ENCODE measurements at regions not wholly inside any gene's neighbourhood (a gene's known extent, or its start where the extent isn't known, plus 50 kb on each side); places are given as distances from the start of the nearest gene placed in this dataset.

- H3K27me3 Mint-ChIP-seq (ENCODE audit: unreplicated experiment) = no peaks in the 10 kb centered on the region
- H3K4me3 Mint-ChIP-seq (ENCODE audit: low read depth, unreplicated experiment) = no peak overlapping the region
- TF ChIP-seq CTCF (IDR thresholded peaks at IDR 0.05; ENCODE audit: unreplicated experiment) = no peak
- no TSS peak for BruUV-seq (replicated peaks)
- CTCF ChIA-PET = no interaction called here
- H3K27ac Mint-ChIP-seq (ENCODE audit: unreplicated experiment) = no peak overlapping the region
- DNase-seq = no peak
- H3K4me1 Mint-ChIP-seq (ENCODE audit: low read depth, unreplicated experiment) = no peaks in the 10 kb centered on the region
- H3K36me3 Mint-ChIP-seq (ENCODE audit: insufficient read depth, unreplicated experiment) = no peaks in the 10 kb centered on the region
- no peaks in the 10 kb centered on the region for H3K9me3 Mint-ChIP-seq (ENCODE audit: low read depth, unreplicated experiment)
- intact Hi-C loops (cut with micrococcal nuclease; ENCODE audit: unreplicated experiment) = no loop called here
These were observed 69.9 kb upstream of the HK2 start for GRCh38 chr2:74763962-74764428.

- DNase-seq = no peak
- no TSS peak for BruUV-seq (replicated peaks)
- Mint-ChIP-seq H3K4me3 (ENCODE audit: low read depth, unreplicated experiment) (no peak overlapping the region), H3K27me3 (ENCODE audit: unreplicated experiment) (no peaks in the 10 kb centered on the region), H3K27ac (ENCODE audit: unreplicated experiment) (no peak overlapping the region), H3K9me3 (ENCODE audit: low read depth, unreplicated experiment) (no peaks in the 10 kb centered on the region), H3K36me3 (ENCODE audit: insufficient read depth, unreplicated experiment) (no peaks in the 10 kb centered on the region), H3K4me1 (ENCODE audit: low read depth, unreplicated experiment) (no peaks in the 10 kb centered on the region)
- intact Hi-C loops (cut with micrococcal nuclease; ENCODE audit: unreplicated experiment) = no loop called here
- no peak for TF ChIP-seq CTCF (IDR thresholded peaks at IDR 0.05; ENCODE audit: unreplicated experiment)
- CTCF ChIA-PET = interaction anchor here (0.5 kb wide), 1 partner anchor 22 kb away, joined by 3 read pairs; no protein-coding TSS in a partner anchor
These were observed 69.3 kb upstream of the HK2 start for GRCh38 chr2:74764429-74765272.

- DNase-seq = no peak
- no peak for TF ChIP-seq CTCF (IDR thresholded peaks at IDR 0.05; ENCODE audit: unreplicated experiment)
- Mint-ChIP-seq H3K9me3 (ENCODE audit: low read depth, unreplicated experiment) (no peaks in the 10 kb centered on the region), H3K27me3 (ENCODE audit: unreplicated experiment) (no peaks in the 10 kb centered on the region), H3K27ac (ENCODE audit: unreplicated experiment) (no peak overlapping the region), H3K4me1 (ENCODE audit: low read depth, unreplicated experiment) (no peaks in the 10 kb centered on the region), H3K36me3 (ENCODE audit: insufficient read depth, unreplicated experiment) (no peaks in the 10 kb centered on the region), H3K4me3 (ENCODE audit: low read depth, unreplicated experiment) (no peak overlapping the region)
- BruUV-seq (replicated peaks) = no TSS peak
- CTCF ChIA-PET = no interaction called here
- intact Hi-C loops (cut with micrococcal nuclease; ENCODE audit: unreplicated experiment) = no loop called here
These were observed 67.1 kb upstream of the HK2 start for GRCh38 chr2:74766780-74767179.

DNA sequence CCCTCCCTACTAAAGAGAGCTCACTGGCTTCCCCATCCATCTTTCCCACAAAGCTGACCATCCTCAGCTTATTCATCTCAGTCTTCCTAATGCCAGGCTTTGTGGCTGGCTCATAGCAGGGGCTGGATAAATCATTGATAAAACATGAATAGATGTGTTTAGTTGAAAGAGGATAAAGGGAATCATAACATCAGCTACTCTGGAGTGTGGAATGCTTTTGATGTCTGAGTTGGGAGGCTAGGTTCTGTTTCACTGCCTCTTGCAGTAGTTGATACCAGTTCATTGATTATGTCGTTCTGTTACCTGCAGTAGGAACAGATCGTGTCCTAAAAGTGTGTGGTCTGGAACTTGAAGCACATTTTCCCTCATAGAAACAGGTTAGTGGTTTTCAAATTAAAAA, 66.3 kb upstream of the HK2 start:
- BruUV-seq (replicated peaks) = no TSS peak
- intact Hi-C loops (cut with micrococcal nuclease; ENCODE audit: unreplicated experiment) = no loop called here
- H3K4me1 Mint-ChIP-seq (ENCODE audit: low read depth, unreplicated experiment) = no peaks in the 10 kb centered on the region
- no peak overlapping the region for H3K4me3 Mint-ChIP-seq (ENCODE audit: low read depth, unreplicated experiment)
- H3K27ac Mint-ChIP-seq (ENCODE audit: unreplicated experiment) = no peak overlapping the region
- CTCF ChIA-PET = no interaction called here
- H3K27me3 Mint-ChIP-seq (ENCODE audit: unreplicated experiment) = no peaks in the 10 kb centered on the region
- no peaks in the 10 kb centered on the region for H3K9me3 Mint-ChIP-seq (ENCODE audit: low read depth, unreplicated experiment)
- no peak for DNase-seq
- no peak for TF ChIP-seq CTCF (IDR thresholded peaks at IDR 0.05; ENCODE audit: unreplicated experiment)
- H3K36me3 Mint-ChIP-seq (ENCODE audit: insufficient read depth, unreplicated experiment) = no peaks in the 10 kb centered on the region

Measured in Calu3 (cell line).